A673 (cell line): ENCODE measurements at regions not wholly inside any gene's neighbourhood (a gene's known extent, or its start where the extent isn't known, plus 50 kb on each side); places are given as distances from the start of the nearest gene placed in this dataset.

Source experiments
- EZH2 ChIP-seq: fragments of 200-600 bp; sonication (generic); IDR thresholded peaks from 2 replicates; pipeline ENCODE4 v1.6.1; 2017; ENCODE audit warnings: borderline replicate concordance, low read depth, mild to moderate bottlenecking, mixed read lengths, antibody characterized with exemption, low read length; ENCODE audit not compliant: poor library complexity, severe bottlenecking
- TF ChIP-seq, protein P1 (sequence below): fragments of 300-800, 200-600 bp; sonication (generic); conservative IDR thresholded peaks from 2 replicates; pipeline ENCODE4 v1.5.1; 2017; ENCODE audit warnings: low read depth, mild to moderate bottlenecking, antibody characterized with exemption, low read length, moderate library complexity, mixed read lengths

DNA sequence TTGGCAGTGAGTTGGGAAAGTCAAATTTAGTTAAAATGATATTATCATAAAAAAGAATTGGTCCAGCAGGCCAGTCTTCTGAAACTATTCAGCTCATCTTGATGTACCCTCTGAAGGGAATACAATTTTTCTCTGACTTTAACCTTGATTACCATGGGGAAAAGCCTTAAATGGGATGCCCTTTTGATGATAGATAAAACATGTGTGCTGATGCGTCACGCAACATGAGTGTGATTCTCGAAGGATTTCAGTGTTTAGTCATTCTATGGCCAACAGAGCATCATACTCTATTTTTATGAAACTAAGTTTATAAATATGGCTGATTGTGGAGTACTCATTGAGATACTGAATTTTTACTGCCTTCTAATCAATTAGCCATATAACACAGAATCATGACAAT, 171.5 kb downstream of the ZNF281 start:
- no peak for TF ChIP-seq EZH2
- TF ChIP-seq, protein P1, sequence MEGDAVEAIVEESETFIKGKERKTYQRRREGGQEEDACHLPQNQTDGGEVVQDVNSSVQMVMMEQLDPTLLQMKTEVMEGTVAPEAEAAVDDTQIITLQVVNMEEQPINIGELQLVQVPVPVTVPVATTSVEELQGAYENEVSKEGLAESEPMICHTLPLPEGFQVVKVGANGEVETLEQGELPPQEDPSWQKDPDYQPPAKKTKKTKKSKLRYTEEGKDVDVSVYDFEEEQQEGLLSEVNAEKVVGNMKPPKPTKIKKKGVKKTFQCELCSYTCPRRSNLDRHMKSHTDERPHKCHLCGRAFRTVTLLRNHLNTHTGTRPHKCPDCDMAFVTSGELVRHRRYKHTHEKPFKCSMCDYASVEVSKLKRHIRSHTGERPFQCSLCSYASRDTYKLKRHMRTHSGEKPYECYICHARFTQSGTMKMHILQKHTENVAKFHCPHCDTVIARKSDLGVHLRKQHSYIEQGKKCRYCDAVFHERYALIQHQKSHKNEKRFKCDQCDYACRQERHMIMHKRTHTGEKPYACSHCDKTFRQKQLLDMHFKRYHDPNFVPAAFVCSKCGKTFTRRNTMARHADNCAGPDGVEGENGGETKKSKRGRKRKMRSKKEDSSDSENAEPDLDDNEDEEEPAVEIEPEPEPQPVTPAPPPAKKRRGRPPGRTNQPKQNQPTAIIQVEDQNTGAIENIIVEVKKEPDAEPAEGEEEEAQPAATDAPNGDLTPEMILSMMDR, result no peak
